SKM-1 (cell line): ENCODE measurements at regions not wholly inside any gene's neighbourhood (a gene's known extent, or its start where the extent isn't known, plus 50 kb on each side); places are given as distances from the start of the nearest gene placed in this dataset.

Experiments
- DNase-seq: peaks from one replicate; lab custom pipeline; 2025; ENCODE audit not compliant: unreplicated experiment; lab: John Stamatoyannopoulos, UW

DNA sequence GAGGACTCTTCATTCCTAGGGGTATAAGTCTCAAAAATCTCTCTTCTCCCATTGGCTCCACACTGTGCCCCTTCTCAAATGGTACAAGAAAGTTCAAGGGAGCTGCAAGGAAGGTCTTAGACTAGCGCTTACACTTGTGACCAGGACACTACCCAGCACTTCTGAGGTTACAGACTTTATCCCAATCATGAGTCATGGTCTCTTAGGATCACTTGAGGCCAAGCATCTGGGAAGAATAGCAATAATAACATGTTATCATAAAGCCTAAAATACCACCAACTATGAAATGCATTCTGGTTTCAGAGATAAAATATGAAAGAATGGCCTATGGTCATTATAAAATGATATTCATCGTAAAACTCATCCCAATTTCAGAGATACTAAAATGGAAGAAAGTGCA is 309.9 kb upstream of the PKDCC start:
- DNase-seq, result no peak

DNA sequence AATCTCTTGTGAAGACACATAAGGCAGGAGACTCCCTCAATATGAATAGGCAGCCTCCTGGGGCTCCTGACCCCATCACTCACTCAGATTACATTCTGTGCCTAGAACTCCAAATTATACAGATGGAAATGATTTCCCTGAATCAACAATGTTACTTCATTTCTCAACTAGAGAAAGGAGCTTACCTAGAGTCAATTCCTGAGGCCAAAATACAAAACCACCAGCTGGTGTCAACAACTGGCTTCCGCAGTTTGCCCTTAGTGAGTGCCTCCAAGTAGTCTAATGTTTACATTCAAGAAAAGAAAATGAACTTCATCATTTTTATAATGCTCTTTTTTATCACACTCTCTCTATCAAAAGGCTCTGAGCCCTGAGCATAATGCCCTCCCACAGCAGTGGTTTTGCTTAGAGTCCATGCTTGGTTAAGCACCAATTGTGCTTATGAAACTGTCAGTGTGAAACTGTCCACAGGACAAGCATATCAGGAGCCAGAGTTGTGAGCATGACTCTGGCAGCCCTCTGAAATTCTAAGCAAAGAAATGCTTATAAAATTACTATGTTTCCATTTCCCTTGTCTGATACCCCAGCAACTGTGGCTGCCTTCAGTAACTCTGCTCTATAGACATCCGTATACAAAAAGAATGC is 305.7 kb upstream of the PKDCC start:
- DNase-seq, result no peak

DNA sequence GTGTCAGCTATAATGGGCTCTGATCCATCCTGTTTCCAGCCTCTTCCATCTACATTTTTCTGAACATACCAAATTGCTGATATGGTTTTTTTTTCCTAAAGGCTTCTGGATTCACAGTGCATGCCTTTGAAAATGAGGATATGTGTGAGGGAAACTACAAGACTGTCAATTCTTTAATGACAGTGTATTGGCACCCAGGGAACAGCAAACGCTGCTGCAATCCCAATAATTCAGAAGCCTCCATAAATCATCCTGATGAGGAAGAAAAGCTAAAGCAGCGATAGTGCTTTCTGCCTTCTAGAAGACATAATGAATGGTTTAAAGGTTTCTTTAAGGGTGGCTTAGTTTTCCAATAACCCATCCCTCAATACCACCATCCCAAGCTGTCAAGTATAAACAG is 304.5 kb upstream of the PKDCC start:
- no peak for DNase-seq

DNA sequence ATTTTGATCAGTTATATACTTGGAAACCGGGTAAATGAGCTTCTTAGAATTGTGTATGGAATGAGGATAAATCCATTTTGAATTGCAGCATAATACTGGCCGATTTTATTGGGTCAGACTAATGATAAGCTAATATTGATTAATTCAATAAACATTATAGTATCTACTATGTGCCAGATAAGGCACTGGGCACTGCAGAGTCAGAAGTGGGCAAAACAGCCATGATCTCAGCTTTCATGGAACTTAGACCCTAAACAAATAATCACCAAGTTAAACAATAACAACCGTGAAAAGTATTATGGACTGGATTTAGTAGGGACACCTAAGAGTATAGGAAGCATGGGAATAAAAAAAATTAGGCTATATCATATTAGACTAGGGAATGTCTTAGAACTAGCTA is 297.0 kb upstream of the PKDCC start:
- DNase-seq, result no peak

DNA sequence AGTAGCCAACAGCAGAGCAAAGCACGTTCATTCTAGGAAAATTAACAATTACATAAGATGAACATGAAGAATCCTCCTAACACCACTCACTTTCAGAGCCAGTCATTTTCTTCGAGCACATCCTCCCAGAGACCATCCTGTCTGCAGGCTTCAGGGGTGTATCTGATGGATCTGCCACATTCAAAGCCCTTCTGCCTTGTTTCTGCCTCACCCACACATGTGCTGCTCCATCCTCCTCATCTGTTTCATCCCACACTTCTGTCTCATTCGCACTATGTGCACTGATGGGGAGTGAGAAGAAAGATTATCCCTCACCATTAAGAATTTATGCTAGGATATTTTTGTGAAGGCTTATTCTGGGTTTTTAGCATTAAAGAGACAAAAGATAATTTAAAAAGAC is 287.9 kb upstream of the PKDCC start:
- DNase-seq, result no peak

DNA sequence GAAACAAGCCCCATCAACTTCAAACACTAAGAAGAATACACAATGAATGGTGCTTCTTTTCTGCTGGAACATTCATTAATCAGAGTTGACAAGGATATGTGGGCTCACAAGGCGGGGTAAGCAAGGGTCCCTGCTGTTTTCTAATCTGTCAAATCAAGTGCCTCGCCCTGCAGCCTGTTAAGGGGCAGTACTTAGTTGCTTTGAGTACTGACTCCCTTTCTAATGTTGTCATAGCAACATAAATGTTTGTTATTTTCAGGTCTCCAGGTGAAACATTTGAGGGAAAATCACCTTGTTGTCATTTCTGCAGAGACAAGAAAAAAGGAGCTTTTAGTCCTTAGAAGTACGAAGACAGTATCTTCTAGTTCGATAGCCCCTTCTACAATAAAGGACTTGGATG is 284.7 kb upstream of the PKDCC start:
- DNase-seq, result no peak

DNA sequence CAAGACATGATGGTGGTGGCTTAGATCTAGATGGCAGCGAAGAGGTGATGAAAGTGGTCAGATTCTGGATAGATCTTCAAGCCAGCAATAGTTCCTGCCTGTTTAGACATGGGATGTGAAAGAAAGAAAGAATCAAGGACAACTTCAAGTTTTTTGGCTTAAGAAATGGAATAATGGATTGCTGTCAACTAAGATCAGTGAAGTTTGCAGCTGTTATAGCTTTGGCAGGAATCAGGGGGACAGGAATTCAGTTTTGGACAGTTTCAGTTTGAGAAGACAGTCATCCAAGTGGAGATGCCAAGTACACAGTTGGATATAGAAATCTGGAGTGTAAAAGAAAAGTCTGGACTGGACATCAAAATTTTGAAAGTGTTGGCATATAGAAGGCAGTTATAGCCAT is 283.7 kb upstream of the PKDCC start:
- DNase-seq, result no peak

DNA sequence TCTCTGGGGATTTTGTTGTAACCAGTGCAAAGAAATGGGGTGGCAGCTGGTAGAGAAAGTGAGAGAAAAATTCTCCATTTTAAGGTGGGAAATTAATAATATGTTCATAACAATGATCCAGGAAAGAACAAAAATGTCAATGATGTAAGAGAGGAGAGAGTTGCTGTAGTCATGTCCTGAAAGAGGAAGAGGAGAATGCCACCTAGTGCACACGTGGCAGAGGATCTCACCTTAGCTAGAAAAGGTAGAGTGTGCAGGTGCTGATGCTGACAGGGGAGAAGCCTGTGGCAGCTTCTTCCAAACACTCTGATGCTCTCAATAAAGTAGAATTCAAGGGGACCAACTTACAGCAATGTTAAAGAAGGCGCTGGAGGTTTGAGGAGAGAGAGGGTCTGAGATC is 282.9 kb upstream of the PKDCC start:
- DNase-seq, result no peak

DNA sequence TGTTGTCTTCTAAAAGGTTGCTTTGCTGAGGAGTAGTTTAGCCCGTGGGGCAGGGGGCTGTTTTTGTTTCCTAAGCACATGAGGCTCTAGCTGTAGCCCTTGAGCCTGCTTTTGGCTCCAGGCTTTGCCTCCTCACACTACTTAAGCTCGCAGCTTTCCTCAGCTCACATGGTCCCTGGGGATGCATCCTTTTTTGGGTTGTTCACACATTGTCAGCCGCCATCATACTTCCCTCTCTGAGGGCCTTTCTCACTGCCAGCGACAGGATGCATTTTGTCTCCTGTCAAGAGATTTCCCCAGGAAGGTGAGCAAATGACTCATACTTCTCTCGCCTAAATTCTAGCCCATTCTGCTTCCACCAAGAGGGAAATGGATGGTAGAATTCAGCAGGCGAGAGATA is 279.5 kb upstream of the PKDCC start:
- no peak for DNase-seq

DNA sequence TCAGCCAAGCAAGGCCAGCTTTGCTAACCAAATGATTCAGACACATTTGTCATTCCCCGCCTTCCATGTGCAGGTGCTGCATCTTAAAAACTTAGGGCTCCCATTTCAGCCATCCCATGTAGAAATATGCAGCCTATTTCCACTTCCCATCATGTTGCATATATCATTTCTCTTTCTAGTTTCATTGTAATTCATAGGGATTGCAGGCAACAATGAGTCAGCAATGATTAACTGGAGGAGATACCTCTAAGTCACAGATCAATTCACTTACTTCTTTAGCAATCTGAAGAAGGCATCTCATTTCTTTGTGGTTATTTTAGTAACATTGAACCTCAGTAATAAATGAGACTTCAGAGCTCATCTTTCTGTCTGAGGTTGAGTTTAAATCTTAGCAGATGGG is 276.1 kb upstream of the PKDCC start:
- DNase-seq, result no peak

DNA sequence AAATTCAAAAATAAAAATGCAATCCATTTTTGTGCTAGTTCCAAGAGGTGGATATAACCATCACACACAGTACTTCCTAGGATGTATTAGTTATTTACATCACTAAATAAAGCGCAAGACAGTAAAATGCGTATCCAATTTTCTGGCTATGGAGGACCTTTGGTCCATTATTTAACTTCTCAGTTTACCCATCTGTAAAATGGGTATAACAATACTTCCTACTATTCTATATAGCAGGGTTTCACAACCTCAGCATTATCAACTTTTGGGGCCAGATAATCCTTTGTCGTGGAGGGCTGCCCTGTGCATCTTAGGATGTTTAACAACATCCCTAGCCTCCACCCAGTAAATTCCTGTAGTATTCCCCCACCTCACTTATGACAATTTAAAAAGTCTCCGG is 275.1 kb upstream of the PKDCC start:
- DNase-seq, result no peak

DNA sequence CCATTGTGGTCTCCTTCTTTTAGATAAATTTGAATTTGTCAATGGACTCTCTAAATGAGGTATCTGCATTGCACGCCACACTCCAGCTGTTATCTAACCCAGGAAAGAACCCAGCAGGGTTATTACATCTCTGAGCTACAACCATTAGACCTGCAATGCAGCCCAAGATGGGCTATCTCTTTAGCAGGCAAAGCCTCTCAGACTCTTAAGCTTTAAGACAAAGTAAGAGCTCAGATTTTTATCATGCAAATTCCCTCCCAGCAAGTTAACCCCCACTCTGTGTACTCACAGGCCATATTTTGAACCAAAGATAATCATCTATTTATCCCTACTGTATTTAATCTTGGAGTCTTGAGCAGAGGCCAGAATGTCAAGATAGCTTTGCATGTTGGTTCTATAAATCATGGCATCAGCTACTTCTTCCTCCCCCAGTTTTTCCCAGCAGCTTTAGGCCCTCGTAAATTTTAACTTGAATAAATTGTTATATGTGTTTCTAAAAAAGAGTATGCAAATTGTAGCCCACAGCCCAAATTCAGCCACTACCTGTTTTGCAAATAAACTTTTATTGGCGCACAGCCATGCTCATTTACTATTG is 273.7 kb upstream of the PKDCC start:
- DNase-seq, result no peak

DNA sequence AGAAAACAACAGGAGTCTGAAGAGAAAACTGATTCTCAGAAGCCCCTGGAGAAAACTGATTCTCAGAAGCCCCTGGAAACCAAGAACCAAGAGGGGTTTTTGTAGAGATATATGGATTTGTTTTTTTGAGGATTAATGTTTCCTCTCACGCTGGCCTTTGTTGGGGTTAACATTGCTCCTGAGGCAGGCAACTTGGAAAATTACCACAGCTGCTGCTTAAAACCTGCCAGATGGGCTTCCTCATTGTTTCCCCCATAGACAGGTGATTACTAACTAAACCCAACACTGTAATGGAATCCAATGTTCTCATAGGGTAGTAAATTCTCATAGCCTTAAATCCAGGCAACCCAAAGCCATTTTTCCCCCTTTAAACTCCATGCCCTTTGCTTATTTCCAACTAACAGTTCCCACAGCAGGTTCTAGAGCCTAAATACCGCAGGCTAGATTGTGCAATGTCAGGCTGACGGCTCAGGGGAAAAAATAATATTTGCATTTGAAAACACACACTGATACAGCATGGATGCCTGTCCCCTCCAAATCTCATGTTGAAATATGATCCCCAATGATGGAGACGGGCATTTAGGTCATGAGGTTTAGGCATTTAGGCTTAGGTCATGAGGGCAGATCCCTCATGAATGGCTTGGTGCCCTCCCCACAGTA is 272.3 kb upstream of the PKDCC start:
- DNase-seq, result no peak

DNA sequence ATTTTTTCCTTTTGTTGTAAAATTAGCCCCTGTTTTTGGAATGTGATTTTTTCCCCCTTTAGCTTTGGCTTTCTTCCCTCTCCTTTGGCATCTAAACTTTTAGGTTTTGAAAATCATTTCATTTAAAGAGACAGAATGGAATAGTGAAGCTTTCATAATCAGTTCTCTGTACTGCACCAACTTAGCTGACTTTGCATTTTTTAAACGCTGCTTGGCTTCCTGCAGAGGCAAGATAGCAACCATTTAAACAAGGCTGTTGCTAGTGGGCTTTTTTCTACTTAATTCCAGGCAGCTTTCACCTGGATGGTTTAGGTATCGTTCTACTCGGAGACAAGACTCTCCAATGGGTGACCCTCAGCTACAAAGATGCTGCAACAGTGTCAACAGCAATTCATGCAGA is 267.9 kb upstream of the PKDCC start:
- no peak for DNase-seq

DNA sequence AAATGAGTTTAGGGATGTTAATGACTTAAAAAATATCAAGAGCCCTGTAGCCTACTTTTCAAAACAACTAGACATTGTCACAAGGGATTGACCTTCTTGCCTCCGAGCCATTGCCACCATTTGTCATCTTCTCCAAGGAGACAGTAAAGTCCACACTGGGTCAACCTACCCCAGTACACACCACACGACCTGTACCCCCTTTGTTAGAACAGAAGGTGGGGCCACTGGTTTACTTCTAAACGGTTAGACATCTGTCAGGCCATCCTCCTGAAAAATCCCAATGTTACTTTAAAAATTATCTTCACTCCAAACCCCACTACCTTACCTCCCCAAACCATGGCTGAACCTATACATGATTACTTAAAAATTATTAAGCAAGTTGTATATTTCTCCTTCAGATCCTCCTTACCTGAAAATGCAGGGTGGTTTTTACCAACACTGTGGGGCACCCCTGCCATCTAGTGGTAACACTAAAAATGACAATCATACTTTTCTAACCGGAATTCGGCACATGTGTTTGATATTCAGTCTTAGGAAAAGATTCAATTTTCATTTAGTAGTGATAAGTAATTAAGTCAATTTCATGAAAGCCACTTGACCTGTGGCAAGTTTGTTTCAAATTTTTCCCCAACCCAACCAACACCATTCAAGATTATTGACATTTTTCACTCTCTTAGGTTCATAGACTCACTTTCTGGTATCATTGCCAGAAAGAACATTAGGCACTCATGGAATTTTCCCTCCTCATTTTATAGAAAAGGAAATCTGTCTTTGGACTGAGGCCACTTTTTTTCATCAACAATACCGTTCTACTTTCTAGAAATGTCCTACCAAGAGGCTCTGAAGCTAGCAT is 265.3 kb upstream of the PKDCC start:
- peak; percentile 44 for DNase-seq

DNA sequence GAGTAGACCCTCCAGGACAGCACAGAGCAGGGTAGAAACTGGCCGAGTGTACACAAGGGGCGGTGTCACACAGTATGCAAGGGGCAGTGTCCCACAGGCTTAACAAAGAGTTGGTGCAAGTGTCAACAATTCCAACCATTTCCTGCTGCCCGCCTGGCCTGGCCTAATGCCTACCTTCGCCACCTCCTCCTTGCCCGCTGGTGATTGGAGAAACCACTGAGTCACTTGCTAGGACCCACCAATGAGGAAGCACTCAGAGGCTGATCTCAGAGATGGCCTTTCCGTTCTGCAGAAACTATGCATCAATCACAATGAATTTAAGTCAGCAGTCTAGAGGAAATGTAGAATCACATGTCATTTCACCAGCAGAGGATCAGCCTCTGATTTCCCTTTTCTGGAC is 263.3 kb upstream of the PKDCC start:
- no peak for DNase-seq

DNA sequence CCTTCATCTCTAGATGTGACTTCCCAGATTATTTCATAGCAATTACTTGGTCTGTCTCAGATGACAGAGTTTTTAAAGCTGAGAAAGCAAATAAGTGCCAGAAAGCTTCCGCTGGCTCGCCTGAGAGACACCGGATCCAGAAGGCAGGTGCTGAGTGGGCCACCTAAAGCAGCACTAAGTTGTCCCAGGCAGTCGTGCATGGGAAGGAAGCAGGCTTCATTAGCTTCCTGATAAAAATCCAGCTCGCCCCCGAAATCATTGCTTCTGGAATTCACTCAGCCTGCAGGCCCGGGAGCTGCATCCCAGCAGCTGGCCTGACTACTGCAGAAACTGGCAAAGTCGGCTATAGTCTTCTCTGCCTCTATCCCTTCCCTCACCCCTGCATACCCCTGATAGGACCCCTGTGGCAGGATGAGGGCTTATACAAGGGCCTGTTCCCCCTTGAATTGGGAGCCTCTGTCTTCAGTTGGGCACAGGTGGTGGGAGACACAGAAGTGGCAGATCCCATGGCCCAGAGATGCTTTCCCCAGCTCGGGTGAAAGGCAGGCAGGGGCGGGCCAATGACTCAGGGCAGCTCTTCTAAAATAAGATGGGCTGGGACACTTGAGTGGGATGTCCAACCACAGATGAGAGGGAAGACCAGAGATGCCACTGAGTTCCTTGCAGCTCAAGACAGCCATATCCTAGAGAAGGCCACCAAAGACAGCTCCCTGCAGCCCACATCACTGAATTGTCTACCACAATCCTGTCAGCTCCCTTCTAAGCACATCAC is 262.4 kb upstream of the PKDCC start:
- no peak for DNase-seq

DNA sequence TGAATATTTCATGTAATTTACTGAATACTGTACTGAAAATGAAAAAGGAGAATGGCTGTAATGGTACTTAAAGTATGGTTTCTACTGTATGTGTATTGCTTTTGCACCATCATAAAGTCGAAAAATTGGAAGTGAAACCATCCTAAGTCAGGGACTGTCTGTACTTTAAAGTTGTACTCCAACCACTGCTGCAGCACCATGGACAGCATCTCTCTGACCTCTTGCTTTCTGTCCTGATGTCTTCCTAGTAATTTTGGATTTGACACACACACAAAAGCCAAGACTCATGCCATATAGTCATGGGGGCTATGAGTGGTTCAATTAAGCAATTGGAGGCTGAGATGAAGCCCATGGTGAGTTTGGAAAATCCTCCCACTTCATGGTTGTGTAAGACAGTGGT is 256.3 kb upstream of the PKDCC start:
- no peak for DNase-seq

DNA sequence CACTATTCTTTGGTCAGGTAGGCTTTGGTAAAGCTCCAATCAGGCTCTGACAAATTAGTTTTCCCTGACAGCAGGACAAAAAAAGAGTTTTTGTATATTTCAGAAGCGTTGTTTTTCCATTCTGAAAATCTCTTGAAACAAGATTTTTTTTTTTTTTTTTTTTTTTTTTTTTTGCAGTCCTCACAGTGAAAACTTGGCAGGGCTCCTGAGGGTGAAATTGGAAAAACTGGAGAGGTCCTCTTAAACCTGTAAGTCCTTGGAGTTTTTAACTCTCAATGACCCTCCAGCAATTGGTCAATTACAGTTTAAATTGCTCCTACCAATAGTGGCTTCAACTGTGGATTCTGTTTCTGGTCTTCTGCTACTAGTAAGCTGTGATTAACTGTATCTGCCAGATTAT is 244.5 kb upstream of the PKDCC start:
- no peak for DNase-seq

DNA sequence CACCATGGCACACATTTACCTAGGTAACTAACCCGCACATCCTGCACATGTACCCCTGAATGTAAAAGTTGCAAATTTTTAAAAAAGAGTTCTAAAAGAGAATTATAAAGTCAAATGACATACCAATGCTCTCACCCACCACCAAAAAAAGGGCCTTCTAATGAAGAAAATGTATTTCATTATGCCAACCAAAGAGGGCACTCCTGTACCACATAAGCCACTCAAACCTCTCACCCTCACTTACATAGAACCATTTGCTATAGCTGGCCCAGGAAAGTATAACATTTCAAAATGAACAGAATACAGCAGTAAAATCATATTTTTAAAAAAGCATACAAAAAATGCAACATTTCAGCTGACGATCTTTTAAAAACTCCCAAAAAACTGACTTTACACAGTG is 241.5 kb upstream of the PKDCC start:
- no peak for DNase-seq

DNA sequence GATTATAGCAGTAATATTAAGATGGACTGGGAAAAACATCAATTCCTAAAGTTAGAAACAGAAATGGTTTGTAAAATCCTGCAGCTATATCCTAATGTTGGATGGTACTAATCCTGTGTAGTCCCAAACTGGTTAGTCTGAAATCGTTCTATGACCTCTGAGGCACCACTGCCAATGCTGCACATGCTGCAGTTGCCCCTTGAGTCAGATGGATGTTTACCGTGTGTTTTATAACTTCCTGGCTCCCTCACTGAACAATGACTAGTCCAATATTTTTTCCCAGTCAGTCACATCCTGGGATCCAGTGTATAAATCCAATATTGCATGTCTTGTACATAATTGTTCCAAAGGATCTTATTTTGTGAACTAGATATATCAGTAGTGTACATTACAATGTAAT is 226.7 kb upstream of the PKDCC start:
- no peak for DNase-seq
